ENCODE measurements at regions not wholly inside any gene's neighbourhood (a gene's known extent, or its start where the extent isn't known, plus 50 kb on each side); places are given as distances from the start of the nearest gene placed in this dataset.

DNA sequence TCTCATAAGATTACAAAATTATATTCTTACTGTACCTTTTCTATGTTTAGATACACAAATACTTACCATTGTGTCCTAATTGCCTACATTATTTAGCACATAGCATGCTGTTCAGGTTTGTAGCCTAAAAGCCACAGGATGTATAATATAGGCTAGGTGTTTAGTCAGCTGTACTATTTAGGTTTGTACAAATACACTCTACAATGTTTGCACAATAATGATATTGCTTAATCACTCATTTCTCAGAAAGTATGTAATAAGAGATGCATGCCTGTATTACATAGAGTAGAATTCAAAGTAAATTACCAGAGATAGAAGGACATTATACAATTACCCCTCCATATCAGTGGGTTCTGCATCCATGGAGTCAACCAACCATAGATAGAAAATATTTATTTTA, 201.1 kb upstream of the COL3A1 start:
- no peak for DNase-seq (ENCODE audit: low spot score)
- no peaks in the 10 kb centered on the region for H3K9me3 ChIP-seq
- TF ChIP-seq, protein P1, sequence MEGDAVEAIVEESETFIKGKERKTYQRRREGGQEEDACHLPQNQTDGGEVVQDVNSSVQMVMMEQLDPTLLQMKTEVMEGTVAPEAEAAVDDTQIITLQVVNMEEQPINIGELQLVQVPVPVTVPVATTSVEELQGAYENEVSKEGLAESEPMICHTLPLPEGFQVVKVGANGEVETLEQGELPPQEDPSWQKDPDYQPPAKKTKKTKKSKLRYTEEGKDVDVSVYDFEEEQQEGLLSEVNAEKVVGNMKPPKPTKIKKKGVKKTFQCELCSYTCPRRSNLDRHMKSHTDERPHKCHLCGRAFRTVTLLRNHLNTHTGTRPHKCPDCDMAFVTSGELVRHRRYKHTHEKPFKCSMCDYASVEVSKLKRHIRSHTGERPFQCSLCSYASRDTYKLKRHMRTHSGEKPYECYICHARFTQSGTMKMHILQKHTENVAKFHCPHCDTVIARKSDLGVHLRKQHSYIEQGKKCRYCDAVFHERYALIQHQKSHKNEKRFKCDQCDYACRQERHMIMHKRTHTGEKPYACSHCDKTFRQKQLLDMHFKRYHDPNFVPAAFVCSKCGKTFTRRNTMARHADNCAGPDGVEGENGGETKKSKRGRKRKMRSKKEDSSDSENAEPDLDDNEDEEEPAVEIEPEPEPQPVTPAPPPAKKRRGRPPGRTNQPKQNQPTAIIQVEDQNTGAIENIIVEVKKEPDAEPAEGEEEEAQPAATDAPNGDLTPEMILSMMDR (IDR thresholded peaks at IDR 0.05): no peak
- TF ChIP-seq POLR2A (IDR thresholded peaks at IDR 0.05): no peak
- no peak for TF ChIP-seq POLR2AphosphoS5 (IDR thresholded peaks at IDR 0.05)
- no peaks in the 10 kb centered on the region for H3K27me3 ChIP-seq (replicated peaks; ENCODE audit: insufficient read depth)
- no peaks in the 10 kb centered on the region for H3K4me1 ChIP-seq (replicated peaks)
- intact Hi-C loops (cut with DNase I): no loop called here
- no peak overlapping the region for H3K4me3 ChIP-seq
- no peak overlapping the region for H3K27ac ChIP-seq
- no peaks in the 10 kb centered on the region for H3K36me3 ChIP-seq

DNA sequence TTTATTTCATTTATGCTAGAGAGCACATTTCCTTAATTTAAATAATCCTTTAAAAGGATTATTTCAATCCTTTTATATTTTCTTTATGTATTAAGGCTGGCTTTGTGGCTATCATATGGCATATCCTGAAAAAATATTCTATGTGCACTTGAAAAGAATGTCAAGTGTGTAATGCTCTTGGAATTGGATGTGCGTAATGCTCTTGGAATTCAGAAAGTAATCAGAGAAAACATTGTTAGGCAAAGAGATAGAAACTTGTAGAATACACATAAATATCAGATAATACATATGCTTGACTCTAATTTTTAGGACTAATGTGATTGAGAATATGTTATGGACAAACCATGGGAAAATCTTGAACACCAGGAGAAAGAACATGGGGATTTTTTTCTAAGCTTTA, 197.5 kb upstream of the COL3A1 start:
- intact Hi-C loops (cut with DNase I): no loop called here
- no peaks in the 10 kb centered on the region for H3K36me3 ChIP-seq
- 91% methylated on average over 1 of the region's 1 CpG for WGBS
- DNase-seq (ENCODE audit: low spot score): no peak
- H3K27me3 ChIP-seq (replicated peaks; ENCODE audit: insufficient read depth): no peaks in the 10 kb centered on the region
- H3K4me1 ChIP-seq (replicated peaks): no peaks in the 10 kb centered on the region
- TF ChIP-seq POLR2AphosphoS5 (IDR thresholded peaks at IDR 0.05) (no peak), POLR2A (IDR thresholded peaks at IDR 0.05) (no peak)
- TF ChIP-seq, protein P1 (IDR thresholded peaks at IDR 0.05): no peak
- no peak overlapping the region for H3K4me3 ChIP-seq
- H3K27ac ChIP-seq: no peak overlapping the region
- H3K9me3 ChIP-seq: no peaks in the 10 kb centered on the region

DNA sequence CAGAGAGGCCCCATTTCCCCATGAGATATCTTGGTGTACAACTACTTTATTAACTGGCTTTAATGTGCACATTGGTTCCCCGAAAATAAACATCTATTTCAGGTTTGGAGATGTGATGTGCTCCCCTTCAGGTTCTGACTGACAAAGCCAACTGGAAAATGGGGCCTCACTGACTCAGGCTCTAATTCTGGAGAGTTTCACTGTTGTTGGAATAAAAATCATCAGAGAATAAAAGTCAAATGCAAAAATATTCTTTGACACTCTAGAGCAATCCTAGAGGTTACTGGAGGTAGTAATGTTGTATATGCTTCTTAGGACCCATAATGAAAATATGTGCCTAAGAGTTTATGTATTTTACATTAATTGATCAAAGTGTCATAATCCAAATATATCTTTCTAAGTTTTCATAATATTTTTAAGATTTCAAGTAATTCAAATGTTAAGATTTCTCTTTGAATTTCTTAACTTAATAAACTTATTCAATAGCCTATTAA, 189.9 kb upstream of the COL3A1 start:
- WGBS: 83% methylated on average over 1 of the region's 1 CpG
- Histone ChIP-seq H3K36me3 (no peaks in the 10 kb centered on the region), H3K27ac (no peak overlapping the region), H3K9me3 (no peaks in the 10 kb centered on the region), H3K4me1 (replicated peaks) (no peaks in the 10 kb centered on the region), H3K27me3 (replicated peaks; ENCODE audit: insufficient read depth) (no peaks in the 10 kb centered on the region), H3K4me3 (no peak overlapping the region)
- intact Hi-C loops (cut with DNase I): no loop called here
- TF ChIP-seq POLR2A (IDR thresholded peaks at IDR 0.05) (no peak), POLR2AphosphoS5 (IDR thresholded peaks at IDR 0.05) (no peak)
- TF ChIP-seq, protein P1 (IDR thresholded peaks at IDR 0.05): no peak
- no peak for DNase-seq (ENCODE audit: low spot score)

DNA sequence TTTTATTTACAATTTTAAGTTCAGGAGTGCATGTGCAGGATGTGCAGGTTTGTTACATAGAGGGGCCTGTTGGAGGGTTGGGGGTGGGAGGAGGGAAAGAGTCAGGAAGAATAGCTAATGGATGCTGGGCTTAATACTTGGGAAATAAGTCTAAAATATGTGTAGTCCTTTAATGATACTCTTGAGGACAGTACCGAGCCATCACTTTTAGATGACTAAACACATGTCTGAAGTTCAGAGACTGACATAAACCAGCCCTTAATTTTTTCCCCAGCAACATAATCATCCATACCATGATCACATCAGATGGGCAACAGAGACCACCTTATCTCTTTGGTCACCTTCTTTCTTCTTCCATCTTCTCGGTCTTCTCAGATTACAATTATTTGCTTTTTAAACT, 189.1 kb upstream of the COL3A1 start:
- intact Hi-C loops (cut with DNase I): loop anchor here (5.0 kb wide), 1 partner anchor 187 kb away; the partner anchor contains the start of gene COL3A1
- WGBS: 96% methylated on average over 2 of the region's 2 CpGs
- no peak overlapping the region for H3K27ac ChIP-seq

DNA sequence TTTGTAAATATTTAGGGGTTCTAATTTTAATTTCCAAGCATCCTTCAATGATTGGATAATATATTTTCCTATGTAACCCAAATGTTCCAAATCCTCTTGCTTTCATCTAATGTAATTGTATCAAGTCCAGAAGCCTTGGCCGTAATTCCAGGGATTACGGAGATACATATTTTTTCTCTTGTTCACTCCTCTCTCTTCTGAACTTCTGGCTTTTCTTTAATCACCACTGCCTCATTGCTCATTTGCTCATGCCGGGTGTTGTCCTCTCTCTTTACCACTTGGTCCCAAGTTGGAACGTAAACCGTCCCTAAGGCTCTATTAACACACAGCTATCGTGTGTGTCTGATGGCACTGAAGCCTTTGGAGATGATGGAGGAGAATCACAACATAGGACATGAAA, 188.7 kb upstream of the COL3A1 start:
- TF ChIP-seq, protein P1 (IDR thresholded peaks at IDR 0.05): no peak
- no peak for TF ChIP-seq POLR2AphosphoS5 (IDR thresholded peaks at IDR 0.05)
- no peak for TF ChIP-seq POLR2A (IDR thresholded peaks at IDR 0.05)
- Histone ChIP-seq H3K27me3 (replicated peaks; ENCODE audit: insufficient read depth) (no peaks in the 10 kb centered on the region), H3K4me3 (no peak overlapping the region), H3K27ac (no peak overlapping the region), H3K36me3 (no peaks in the 10 kb centered on the region), H3K9me3 (no peaks in the 10 kb centered on the region), H3K4me1 (replicated peaks) (no peaks in the 10 kb centered on the region)
- WGBS: 90% methylated on average over 6 of the region's 6 CpGs
- intact Hi-C loops (cut with DNase I): loop anchor here (5.0 kb wide), 1 partner anchor 187 kb away; the partner anchor contains the start of gene COL3A1
- no peak for DNase-seq (ENCODE audit: low spot score)

More for the DNA sequence above, 189.1 kb upstream of the COL3A1 start:
- TF ChIP-seq POLR2A (IDR thresholded peaks at IDR 0.05) (no peak), POLR2AphosphoS5 (IDR thresholded peaks at IDR 0.05) (no peak)
- TF ChIP-seq, protein P1 (IDR thresholded peaks at IDR 0.05): no peak
- H3K4me1 ChIP-seq (replicated peaks): no peaks in the 10 kb centered on the region
- H3K36me3 ChIP-seq: no peaks in the 10 kb centered on the region
- H3K9me3 ChIP-seq: no peaks in the 10 kb centered on the region
- no peaks in the 10 kb centered on the region for H3K27me3 ChIP-seq (replicated peaks; ENCODE audit: insufficient read depth)
- no peak for DNase-seq (ENCODE audit: low spot score)
- H3K4me3 ChIP-seq: no peak overlapping the region

All from prostate gland (tissue), 2 donors.